Islet precursor cell (in vitro differentiated cells): ENCODE measurements at regions not wholly inside any gene's neighbourhood (a gene's known extent, or its start where the extent isn't known, plus 50 kb on each side); places are given as distances from the start of the nearest gene placed in this dataset.

Source experiments
- DNase-seq: peaks from one replicate; pipeline ENCODE4 v3.0.0-alpha.2; 2018

GRCh38 chr14:54213536-54213935, 183.3 kb upstream of the CDKN3 start:
- no peak for DNase-seq

GRCh38 chr14:54216827-54217226, 180.0 kb upstream of the CDKN3 start:
- DNase-seq: no peak

GRCh38 chr14:54219261-54220070, 177.3 kb upstream of the CDKN3 start:
- peak; percentile 56 for DNase-seq

GRCh38 chr14:54220071-54220703, 176.6 kb upstream of the CDKN3 start:
- no peak for DNase-seq

GRCh38 chr14:54220704-54221431, 175.9 kb upstream of the CDKN3 start:
- no peak for DNase-seq

GRCh38 chr14:54221432-54221803, 175.4 kb upstream of the CDKN3 start:
- DNase-seq: no peak

GRCh38 chr14:54221971-54222370, 174.8 kb upstream of the CDKN3 start:
- no peak for DNase-seq

GRCh38 chr14:54223831-54224402, 172.9 kb upstream of the CDKN3 start:
- no peak for DNase-seq

- no peak for DNase-seq
Measured at GRCh38 chr14:54225457-54226060, 171.2 kb upstream of the CDKN3 start.

- no peak for DNase-seq
Measured at GRCh38 chr14:54226103-54226502, 170.7 kb upstream of the CDKN3 start.

- DNase-seq: no peak
Measured at GRCh38 chr14:54226558-54226957, 170.2 kb upstream of the CDKN3 start.

GRCh38 chr14:54229136-54229535, 167.7 kb upstream of the CDKN3 start:
- DNase-seq: no peak

- no peak for DNase-seq
Measured at GRCh38 chr14:54230645-54231044, 166.2 kb upstream of the CDKN3 start.

- DNase-seq: no peak
Measured at GRCh38 chr14:54232735-54233134, 164.1 kb upstream of the CDKN3 start.

- DNase-seq: no peak
Measured at GRCh38 chr14:54241517-54241916, 155.3 kb upstream of the CDKN3 start.

GRCh38 chr14:54251356-54251755, 145.5 kb upstream of the CDKN3 start:
- DNase-seq: no peak

GRCh38 chr14:54252072-54252730, 144.6 kb upstream of the CDKN3 start:
- DNase-seq: peak; percentile 96

GRCh38 chr14:54253195-54253947, 143.4 kb upstream of the CDKN3 start:
- peak; percentile 88 for DNase-seq

- DNase-seq: no peak
Measured at GRCh38 chr14:54256156-54256555, 140.7 kb upstream of the CDKN3 start.

GRCh38 chr14:54257424-54257823, 139.4 kb upstream of the CDKN3 start:
- peak; percentile 72 for DNase-seq

GRCh38 chr14:54258382-54258781, 138.4 kb upstream of the CDKN3 start:
- no peak for DNase-seq

- DNase-seq: no peak
Measured at GRCh38 chr14:54259821-54260220, 137.0 kb upstream of the CDKN3 start.
